ENCODE measurements at regions not wholly inside any gene's neighbourhood (a gene's known extent, or its start where the extent isn't known, plus 50 kb on each side); places are given as distances from the start of the nearest gene placed in this dataset.
"Not testable (repeated sequence)": the region's sequence is repeated elsewhere in the genome, so short reads cannot be mapped to it uniquely, and the experiment has no call there.

DNA sequence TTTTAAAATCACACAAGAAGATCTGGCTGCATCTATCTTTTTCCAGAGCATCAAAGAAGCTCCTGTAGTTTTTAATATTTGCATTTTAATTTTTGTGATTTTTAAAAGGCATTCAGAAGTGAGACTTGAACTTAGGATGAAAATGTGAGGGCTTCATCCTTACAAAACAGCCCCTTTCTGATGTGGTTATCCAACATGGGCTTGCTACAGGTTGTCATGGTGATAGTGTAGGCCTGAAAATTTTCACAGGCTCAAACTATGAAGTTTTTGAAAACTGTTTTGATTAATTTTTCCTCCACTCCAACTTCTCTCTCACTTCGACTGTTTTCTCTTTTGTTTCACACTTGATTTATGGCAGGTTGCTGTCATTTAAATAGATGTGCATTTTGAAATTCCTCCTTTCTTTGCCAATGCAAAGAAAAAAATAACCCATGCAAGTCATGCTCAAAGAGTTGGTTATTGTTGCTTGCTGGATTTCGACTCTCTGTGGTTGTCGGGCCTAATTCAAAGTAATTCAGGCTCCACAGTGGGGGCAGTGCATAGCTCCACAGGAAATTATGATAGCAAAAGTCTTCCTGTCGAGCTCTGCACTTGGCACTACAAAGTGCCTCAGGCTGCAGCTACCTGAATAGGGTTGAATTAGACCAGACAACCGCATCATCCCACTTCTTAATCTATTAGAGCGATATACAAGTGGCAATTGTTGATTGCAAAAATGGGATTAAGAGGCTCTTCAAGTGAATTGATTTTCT lies 201.0 kb upstream of the GPR101 start:
- ATAC-seq (no peak), DNase-seq (ENCODE audit: low spot score) (no peak)
- intact Hi-C loops (cut with DNase I), result no loop called here

DNA sequence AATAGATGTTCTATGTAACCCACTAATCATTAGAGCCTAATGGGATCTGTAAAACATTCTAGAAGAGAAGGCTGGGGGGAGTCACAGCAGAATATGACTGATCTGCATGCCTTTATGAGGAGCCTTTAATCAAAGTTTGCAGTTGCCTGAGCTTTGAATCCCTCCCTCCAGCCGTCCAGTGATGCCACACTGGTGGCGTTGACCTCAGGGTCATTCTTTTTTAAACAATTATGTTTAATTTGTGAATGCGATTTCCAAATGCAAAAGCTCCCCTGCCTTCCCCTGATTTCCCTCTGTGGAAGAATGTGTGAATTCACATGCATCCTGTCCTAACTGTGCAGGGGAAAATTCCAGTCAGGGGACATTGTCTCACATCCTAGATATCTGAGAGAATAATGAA lies 199.7 kb upstream of the GPR101 start:
- ATAC-seq (no peak), DNase-seq (ENCODE audit: low spot score) (no peak)
- intact Hi-C loops (cut with DNase I), result no loop called here

DNA sequence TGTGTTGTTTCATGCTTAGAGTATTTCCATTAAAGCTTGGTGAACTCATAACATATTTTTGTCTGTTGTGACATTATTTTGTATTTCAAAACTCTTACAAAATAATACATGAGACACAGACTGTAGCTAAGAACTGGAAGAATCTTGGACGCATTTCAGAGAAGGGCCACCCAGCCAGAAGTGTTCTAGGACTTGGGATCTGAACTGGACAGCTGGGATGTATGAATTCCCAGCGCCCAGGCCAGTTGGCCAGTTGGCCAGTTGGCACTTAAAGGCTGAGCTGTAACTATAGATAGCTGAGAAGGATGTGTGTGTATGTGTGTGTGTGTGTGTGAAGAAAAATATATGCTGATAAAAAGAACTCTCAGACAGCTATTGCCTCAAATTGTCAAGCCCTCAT lies 193.4 kb upstream of the GPR101 start:
- ATAC-seq, result no peak
- no peak for DNase-seq (ENCODE audit: low spot score)

DNA sequence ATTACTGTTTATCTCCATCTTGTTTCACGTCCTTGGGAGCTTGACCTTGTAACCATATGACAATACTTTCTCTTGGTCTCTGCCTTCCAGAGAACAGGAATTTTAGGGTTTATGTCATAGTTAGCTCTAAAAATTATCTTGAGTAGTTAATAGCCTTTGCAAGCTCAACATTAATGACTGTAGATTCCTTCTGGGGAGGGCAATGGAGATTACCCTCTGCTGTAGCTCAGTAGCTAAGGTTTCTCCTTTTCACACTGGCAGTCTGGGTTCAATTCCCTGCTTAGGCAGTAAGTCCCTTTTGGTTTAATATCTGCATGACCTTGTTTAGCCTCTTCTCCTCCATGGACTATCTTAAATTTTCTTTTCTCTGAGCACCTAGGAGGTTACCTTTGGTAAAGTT lies 181.7 kb upstream of the GPR101 start:
- no peak for DNase-seq (ENCODE audit: low spot score)
- intact Hi-C loops (cut with DNase I), result no loop called here
- ATAC-seq, result no peak

More for the DNA sequence above, 193.4 kb upstream of the GPR101 start:
- intact Hi-C loops (cut with DNase I), result no loop called here

DNA sequence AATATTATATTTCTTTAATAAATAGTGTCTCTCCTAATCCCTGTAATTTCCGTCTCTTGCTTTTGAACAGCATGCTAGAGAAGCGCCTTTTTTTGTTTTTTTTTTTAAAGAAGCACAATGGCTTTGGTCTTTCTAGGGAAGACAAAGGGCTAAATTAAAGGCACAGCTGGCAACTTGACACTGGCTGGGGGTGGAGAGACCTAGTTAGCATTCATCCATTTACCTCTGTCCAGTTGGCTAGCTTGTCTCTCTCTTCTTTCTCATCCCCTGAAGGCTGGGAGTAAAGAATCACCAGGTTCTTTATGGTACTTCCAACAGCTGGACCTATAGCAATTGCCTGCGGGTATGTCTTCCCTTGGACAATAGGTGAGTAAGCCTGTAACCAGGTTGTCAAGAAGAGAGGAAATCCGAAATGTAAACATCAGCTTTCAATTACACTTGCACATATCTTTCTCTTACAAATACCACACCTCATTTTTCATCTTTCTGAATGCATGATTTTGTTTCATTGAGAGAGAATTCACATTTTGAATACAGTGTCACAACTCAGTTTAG lies 178.4 kb upstream of the GPR101 start:
- intact Hi-C loops (cut with DNase I), result no loop called here
- ATAC-seq, result no peak
- no peak for DNase-seq (ENCODE audit: low spot score)

DNA sequence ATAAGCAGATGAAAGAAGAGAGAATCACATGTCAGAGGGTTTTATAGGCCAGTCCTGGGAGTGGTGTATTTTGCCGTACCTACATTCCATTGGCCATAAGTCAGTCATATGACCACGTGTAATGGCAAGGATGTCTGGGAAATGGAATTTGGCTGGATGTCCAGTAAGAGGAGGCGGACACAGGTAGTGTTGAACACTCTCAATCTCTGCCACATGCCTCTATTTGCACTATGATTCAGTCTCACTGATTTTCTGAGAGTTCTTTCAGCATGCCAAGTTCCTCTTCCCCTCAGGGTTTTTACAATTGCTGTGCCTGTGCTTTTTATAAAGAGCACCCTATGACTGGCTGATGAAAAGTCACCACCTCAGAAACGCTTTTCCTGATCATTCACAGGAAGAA lies 164.2 kb upstream of the GPR101 start:
- DNase-seq (ENCODE audit: low spot score) (no peak), ATAC-seq (no peak)
- intact Hi-C loops (cut with DNase I), result loop anchor here (5.0 kb wide), 1 partner anchor 914 kb away; no protein-coding TSS in a partner anchor

DNA sequence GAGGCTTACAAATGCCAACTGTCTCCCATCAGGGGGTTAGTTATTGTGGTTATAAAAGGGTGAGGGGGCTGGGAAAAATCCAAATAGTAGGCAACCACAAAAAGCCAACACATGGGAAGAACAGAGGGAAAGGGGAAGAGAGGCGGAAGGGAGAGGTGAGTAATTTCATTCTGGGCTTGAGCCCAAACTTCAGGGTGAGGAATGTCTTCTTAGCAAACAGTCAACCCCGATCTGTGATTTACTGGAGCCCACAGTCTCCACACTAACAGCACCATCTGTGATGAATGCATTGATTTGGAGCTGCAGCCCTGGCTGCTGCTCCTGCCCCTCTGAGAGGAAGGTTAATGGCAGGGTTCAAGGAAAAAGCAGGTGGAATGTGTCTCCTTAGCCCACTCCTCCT lies 162.2 kb upstream of the GPR101 start:
- DNase-seq (ENCODE audit: low spot score) (no peak), ATAC-seq (no peak)
- intact Hi-C loops (cut with DNase I), result loop anchor here (5.0 kb wide), 1 partner anchor 916 kb away; no protein-coding TSS in a partner anchor

DNA sequence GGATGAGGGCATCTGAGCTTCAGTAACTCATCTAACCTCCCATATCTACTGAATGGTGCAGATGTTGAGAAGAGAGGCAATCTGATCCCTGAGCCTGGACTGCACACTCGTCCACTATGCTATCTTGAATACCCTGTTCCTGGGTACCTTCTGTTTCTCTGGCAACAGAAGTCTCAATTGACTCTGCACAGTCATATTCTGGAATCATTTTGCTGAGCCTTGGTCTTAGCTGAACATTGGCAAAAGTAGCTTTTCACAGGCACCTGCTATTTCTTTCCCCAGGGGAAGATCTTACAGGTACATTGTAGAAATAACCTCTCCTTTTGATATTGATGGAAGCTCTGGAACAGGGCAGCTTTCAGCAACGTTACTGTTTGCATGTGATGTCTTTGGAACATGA lies 161.5 kb upstream of the GPR101 start:
- no peak for DNase-seq (ENCODE audit: low spot score)
- intact Hi-C loops (cut with DNase I), result loop anchor here (5.0 kb wide), 1 partner anchor 917 kb away; no protein-coding TSS in a partner anchor
- no peak for ATAC-seq

DNA sequence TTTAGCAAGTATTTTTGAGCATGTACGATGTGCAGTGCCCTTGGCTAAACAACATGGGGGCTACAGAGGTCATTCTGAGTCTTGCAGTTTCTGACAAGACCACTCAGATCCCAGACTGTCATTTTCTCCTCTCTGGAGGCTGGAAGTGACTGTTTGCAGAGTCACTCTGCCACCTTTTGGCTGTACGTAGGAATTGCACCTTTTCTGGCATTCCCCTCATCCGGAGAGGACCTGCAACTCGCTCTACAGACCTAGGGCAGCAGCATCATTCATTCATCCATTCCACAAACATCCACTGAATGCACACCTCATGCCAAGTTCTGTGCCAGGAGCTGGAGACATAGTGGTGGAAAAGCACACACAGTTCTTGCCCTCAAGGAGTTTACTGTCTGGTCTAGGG lies 160.4 kb upstream of the GPR101 start:
- intact Hi-C loops (cut with DNase I), result no loop called here
- ATAC-seq (no peak), DNase-seq (ENCODE audit: low spot score) (no peak)

DNA sequence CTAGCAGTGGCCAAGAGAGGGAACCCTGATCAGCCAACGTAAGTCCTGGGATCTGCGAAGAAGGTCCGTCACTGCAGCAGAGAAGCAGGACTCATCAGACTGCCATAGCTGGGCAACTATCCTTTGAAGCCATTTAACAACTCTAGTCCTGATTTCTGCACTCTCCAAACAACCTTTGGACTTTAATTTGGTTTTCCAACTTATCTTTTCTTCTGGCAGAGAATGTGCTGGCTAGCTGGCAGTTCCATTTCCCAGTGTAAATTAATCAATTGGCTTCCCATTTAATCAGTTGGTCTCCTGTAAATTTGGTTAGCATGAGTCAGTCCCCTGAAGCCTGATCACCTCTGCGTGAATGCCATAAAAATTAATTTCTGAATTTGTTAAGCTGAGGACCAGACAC lies 153.7 kb upstream of the GPR101 start:
- DNase-seq (ENCODE audit: low spot score) (no peak), ATAC-seq (no peak)
- intact Hi-C loops (cut with DNase I), result no loop called here

DNA sequence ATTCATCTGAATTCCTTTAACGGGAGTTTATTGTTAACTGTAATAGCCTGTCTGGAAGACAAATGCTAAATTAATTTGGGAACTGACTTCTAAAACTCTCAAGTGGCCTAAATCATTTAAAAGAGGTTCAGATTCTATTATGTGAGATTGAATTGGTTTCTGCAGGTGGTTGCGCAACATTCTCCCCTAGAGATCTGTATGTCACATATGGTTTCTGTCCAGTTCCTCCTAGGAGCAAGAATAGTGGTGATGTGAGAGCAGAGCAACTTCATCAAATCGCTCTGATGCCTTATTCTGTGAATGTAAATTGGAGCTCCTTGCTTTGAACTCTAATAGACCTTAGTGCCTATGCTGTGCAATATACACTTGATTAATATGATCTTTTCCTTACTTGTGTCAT lies 144.6 kb upstream of the GPR101 start:
- no peak for DNase-seq (ENCODE audit: low spot score)
- no peak for ATAC-seq
- intact Hi-C loops (cut with DNase I), result no loop called here

DNA sequence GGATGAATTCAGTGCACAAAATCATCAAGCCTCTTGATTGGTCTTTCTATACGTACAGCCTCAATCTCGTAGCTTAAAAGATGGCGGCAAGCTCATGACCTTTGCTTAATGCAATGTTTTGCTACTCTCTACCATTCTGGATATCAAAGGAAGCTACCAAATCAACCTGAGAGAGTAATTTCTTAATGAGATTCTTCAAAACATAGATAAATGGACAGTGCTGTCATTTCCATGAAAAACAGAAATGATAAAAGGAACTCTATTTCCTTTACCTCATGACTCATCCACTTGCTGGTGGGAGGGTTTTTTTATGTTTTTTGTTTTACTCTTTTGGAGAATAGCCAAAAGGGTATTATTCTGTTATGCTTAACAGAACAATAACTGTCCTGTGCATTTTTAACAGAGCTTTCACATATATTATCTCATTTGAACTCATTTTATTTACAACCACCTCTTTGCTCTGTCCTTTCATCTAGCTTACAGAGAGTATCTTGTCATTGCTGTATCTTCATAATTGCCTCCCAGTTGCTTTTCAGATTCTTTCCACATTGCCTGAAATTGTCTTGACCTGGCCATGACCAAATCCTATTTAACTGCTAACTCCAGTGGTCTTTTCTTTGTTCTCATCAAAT lies 138.6 kb upstream of the GPR101 start:
- DNase-seq (ENCODE audit: low spot score) (no peak), ATAC-seq (no peak)
- intact Hi-C loops (cut with DNase I), result no loop called here

DNA sequence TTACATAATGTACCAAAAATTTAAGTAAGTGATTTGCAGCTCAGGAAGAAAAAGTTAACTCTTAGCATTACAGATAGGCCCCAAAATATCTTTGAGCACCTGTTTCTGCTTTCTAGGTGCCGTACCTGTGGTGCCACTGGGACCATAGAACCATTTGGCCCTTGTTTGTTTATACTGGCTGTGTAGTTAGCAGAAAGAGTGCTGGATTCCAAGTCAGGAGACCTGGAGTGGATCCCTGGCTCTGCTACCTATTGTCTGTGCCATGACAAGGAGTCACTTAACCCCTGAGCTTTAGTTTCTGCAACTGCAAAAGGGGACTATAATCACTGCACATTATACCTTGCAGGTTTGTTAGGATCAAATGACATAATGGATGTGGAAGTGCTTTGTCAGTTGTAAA lies 137.8 kb upstream of the GPR101 start:
- DNase-seq (ENCODE audit: low spot score) (no peak), ATAC-seq (no peak)
- intact Hi-C loops (cut with DNase I), result no loop called here

DNA sequence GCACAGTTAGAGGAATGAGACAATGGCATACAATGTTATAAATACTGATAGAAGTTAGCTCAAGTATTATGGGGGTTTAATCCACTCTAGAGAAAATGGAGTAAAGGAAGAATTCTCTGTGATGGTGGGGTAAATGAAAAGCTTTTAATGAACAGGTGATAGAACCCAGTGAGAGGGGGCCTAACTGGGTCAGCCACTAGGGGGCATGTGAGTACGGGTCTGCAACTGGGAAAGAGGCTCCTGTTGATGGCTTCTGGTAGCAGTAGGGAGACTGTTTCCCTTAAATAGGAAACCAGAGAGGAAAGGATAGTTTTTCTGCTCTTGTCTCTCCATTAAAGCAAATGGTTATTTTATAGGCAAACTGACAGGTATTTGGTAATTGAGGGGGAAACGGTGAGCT lies 132.8 kb upstream of the GPR101 start:
- intact Hi-C loops (cut with DNase I), result no loop called here
- no peak for ATAC-seq
- DNase-seq (ENCODE audit: low spot score), result no peak

DNA sequence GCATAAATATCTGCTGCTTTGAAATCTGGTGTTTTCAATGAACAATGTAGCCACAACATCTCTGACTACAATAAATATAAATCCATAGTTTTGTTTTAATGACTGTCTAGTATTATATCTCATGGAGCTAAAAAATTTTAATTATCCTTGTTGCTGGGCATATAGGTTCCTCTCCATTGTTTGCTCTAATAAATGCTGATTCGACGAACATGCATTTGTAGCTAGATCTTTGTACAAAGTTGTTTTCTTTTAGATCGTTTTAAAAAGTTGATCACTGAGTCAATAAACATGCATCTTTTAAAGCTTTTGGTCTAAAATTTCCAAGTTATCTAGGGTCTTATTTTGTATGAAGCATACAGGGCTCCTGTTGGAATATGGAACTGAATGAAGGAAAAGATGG lies 130.5 kb upstream of the GPR101 start:
- intact Hi-C loops (cut with DNase I), result no loop called here
- DNase-seq (ENCODE audit: low spot score) (no peak), ATAC-seq (no peak)

DNA sequence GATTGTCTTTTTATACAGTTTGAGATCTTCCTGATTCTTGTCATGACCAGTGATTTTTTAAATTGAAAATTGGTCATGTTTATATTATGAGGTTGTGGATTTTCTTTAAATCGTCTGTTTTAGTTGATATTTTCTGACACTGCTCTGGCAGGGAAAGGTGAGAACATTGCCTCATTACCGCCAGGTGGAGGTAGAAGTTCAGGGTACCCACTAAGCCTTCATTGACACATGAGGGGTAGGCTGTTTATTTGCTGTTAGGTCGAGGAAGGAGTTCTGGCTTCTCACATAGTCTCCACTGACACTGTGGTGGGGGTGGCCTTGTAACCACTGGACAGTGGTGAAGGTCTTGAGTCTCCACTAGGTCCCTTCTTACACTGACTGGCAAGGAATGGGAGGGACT lies 117.6 kb upstream of the GPR101 start:
- DNase-seq (ENCODE audit: low spot score), result no peak
- intact Hi-C loops (cut with DNase I), result no loop called here
- no peak for ATAC-seq

DNA sequence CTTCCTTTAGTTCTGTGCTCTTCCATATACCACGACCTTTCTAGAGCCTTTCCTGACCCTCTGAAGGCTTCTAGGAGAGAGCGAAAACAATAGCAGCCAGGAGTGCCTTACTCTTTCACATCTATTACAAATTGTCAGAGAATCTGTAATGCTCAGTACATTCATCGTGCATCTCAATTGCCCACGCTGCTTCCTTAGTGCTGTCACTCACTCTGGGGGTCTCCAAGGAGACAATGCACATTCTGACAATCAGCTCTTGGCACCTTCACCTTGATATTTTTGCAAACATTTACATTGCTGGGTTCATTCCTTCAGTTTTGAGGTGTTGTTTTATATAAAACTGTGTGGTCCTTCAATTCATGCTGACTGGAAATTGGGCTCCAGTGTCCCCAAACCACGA lies 110.1 kb upstream of the GPR101 start:
- ATAC-seq (no peak), DNase-seq (ENCODE audit: low spot score) (no peak)
- intact Hi-C loops (cut with DNase I), result no loop called here

DNA sequence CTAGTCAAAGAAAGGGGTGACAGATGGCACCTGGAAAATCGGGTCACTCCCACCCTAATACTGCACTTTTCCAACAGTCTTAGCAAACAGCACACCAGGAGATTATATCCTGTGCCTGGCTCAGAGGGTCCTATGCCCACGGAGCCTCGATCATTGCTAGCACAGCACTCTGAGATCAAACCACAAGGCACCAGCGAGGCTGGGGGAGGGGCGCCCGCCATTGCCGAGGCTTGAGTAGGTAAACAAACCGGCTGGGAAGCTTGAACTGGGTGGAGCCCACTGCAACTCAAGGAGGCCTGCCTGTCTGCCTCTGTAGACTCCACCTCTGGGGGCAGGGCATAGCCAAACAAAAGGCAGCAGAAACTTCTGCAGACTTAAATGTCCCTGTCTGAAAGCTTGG lies 88.9 kb upstream of the GPR101 start:
- ATAC-seq; DNase-seq (ENCODE audit: low spot score); intact Hi-C loops (cut with DNase I): not testable (repeated sequence)

DNA sequence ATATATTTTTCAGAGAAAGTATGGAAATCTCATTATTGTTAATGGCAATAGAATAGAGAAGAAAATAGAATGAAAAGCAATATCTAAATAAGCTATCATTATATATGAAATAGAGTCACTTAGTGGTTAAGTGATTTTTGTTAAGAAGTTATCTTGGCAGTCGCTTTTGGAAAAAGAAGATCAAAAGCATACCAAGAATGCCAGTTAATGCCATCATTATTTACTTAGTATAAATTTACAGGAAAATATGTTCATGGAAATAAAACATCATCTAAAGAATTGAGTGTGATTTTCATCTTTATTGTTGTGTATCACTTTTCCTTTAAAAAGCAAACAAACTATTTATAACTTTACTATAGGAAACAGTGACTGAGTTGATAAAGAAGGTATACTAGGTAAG lies 85.3 kb upstream of the GPR101 start:
- ATAC-seq (no peak), DNase-seq (ENCODE audit: low spot score) (no peak)
- intact Hi-C loops (cut with DNase I), result no loop called here

DNA sequence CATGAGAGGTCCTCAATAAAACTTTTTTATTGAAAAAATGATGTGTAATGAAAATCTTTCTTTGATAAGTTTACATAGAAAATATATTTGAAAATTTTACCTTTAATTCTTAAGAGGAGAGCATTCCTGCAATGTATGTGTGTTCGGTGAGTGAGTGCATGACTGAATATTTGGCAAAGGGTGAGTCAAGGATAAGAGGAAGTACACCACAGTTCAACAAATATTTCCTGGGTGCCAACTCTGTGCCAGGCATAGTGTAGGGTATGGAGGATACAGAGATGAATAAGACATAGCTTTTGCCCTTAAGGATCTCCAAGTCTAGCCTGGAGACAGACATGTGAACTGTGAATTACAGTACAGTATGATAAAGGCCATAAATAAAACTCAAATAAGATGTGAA lies 84.7 kb upstream of the GPR101 start:
- no peak for DNase-seq (ENCODE audit: low spot score)
- intact Hi-C loops (cut with DNase I), result no loop called here
- no peak for ATAC-seq

DNA sequence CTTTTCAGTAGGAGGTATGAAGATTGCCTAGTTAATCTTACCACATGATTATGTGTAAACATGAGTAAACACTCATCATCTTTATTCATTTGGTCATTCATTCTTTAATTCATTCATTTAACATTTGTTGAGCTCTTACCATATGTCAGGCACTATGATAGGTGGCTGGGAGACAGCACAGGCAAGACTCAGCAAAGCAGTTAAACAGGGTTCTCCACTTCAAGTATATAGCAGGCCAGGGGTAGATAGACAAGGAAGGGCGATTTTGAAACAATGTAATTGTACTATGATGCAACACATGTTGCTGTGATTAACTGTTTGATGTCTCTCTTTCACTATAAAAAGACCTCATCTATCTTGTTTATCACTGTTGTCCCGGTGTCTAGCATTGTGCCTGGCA lies 84.3 kb upstream of the GPR101 start:
- DNase-seq (ENCODE audit: low spot score), result no peak
- intact Hi-C loops (cut with DNase I), result no loop called here

More for the DNA sequence above, 84.3 kb upstream of the GPR101 start:
- no peak for ATAC-seq

All from sciatic nerve (tissue), 2 donors.